KMS-11 (cell line): ENCODE measurements at regions not wholly inside any gene's neighbourhood (a gene's known extent, or its start where the extent isn't known, plus 50 kb on each side); places are given as distances from the start of the nearest gene placed in this dataset.

ENCODE experiments used
- H2AFZ ChIP-seq: fragments of 200-600 bp; sonication (generic); 2 replicates; pipeline ENCODE4 v1.6.1; 2016; ENCODE audit warnings: antibody characterized with exemption, mixed run types, low read depth
- H3K27ac ChIP-seq: fragments of 200-600 bp; sonication (generic); 2 replicates; pipeline ENCODE4 v1.6.1; 2016; ENCODE audit warnings: mild to moderate bottlenecking, mixed run types
- H3K27me3 ChIP-seq: fragments of 200-600 bp; sonication (generic); 2 replicates; pipeline ENCODE4 v1.6.1; 2017; ENCODE audit warnings: mild to moderate bottlenecking, low read depth, mixed run types, moderate library complexity; ENCODE audit not compliant: insufficient read depth
- H3K36me3 ChIP-seq: fragments of 200-600 bp; sonication (generic); 2 replicates; pipeline ENCODE4 v1.6.1; 2017; ENCODE audit warnings: mild to moderate bottlenecking, mixed run types; ENCODE audit not compliant: insufficient read depth
- H3K4me1 ChIP-seq: fragments of 200-600 bp; sonication (generic); 2 replicates; pipeline ENCODE4 v1.6.1; 2016; ENCODE audit warnings: mild to moderate bottlenecking, low read depth, mixed run types; ENCODE audit not compliant: poor library complexity, severe bottlenecking
- H3K4me2 ChIP-seq: fragments of 200-600 bp; sonication (generic); 2 replicates; pipeline ENCODE4 v1.7.0; 2016; ENCODE audit warnings: mild to moderate bottlenecking, mixed run types
- H3K4me3 ChIP-seq: fragments of 200-600 bp; sonication (generic); IDR thresholded peaks from 2 replicates; pipeline ENCODE4 v1.6.1; 2017; ENCODE audit warnings: low read depth, low read length, mixed read lengths; ENCODE audit not compliant: insufficient read depth
- H3K79me2 ChIP-seq: fragments of 200-600 bp; sonication (generic); 2 replicates; pipeline ENCODE4 v1.6.1; 2016; ENCODE audit warnings: low read depth, mixed run types; ENCODE audit not compliant: insufficient read depth
- H3K9ac ChIP-seq: fragments of 200-600 bp; sonication (generic); 2 replicates; pipeline ENCODE4 v1.6.1; 2016; ENCODE audit warnings: mild to moderate bottlenecking, mixed run types
- H4K20me1 ChIP-seq: fragments of 200-600 bp; sonication (generic); 2 replicates; pipeline ENCODE4 v1.6.1; 2016; ENCODE audit warnings: mild to moderate bottlenecking, mixed run types; ENCODE audit not compliant: insufficient read depth
- CTCF ChIP-seq: fragments of 200-600 bp; sonication (generic); conservative IDR thresholded peaks from 2 replicates; pipeline ENCODE4 v1.6.1; 2017; ENCODE audit warnings: low read depth, mild to moderate bottlenecking, antibody characterized with exemption, low read length, moderate library complexity, mixed read lengths

- Histone ChIP-seq H3K27me3 (no peaks in the 10 kb centered on the region), H3K4me3 (no peak overlapping the region), H3K4me1 (peaks cover 40% of the 10 kb centered on the region), H3K9ac (no peak overlapping the region), H3K27ac (peak overlapping the region; percentile 57; the same call in 1 of the 2 replicates), H3K79me2 (no peaks in the 10 kb centered on the region), H3K36me3 (no peaks in the 10 kb centered on the region), H3K4me2 (peak overlapping the region; percentile 62), H4K20me1 (no peaks in the 10 kb centered on the region), H2AFZ (no peak overlapping the region)
- no peak for TF ChIP-seq CTCF
Measured at GRCh38 chrX:51954592-51954991, 61.2 kb downstream of the MAGED1 start.

GRCh38 chrX:51955200-51955599, 61.8 kb downstream of the MAGED1 start:
- H3K27me3 ChIP-seq = no peaks in the 10 kb centered on the region
- H2AFZ ChIP-seq = no peak overlapping the region
- H3K27ac ChIP-seq = peak overlapping the region; percentile 57; the same call in 1 of the 2 replicates
- H3K79me2 ChIP-seq = no peaks in the 10 kb centered on the region
- no peak for TF ChIP-seq CTCF
- H3K4me2 ChIP-seq = peak overlapping the region; percentile 62
- H4K20me1 ChIP-seq = no peaks in the 10 kb centered on the region
- H3K4me3 ChIP-seq = no peak overlapping the region
- no peaks in the 10 kb centered on the region for H3K36me3 ChIP-seq
- H3K9ac ChIP-seq = no peak overlapping the region
- peaks cover 40% of the 10 kb centered on the region for H3K4me1 ChIP-seq

GRCh38 chrX:51956441-51956840, 63.0 kb downstream of the MAGED1 start:
- H3K4me1 ChIP-seq = peaks cover 40% of the 10 kb centered on the region
- H4K20me1 ChIP-seq = no peaks in the 10 kb centered on the region
- H3K27me3 ChIP-seq = no peaks in the 10 kb centered on the region
- H3K36me3 ChIP-seq = no peaks in the 10 kb centered on the region
- TF ChIP-seq CTCF = no peak
- H3K4me3 ChIP-seq = no peak overlapping the region
- no peak overlapping the region for H3K4me2 ChIP-seq
- no peak overlapping the region for H2AFZ ChIP-seq
- no peaks in the 10 kb centered on the region for H3K79me2 ChIP-seq
- no peak overlapping the region for H3K27ac ChIP-seq
- no peak overlapping the region for H3K9ac ChIP-seq

GRCh38 chrX:51975360-51975759, 81.9 kb downstream of the MAGED1 start:
- H3K4me3 ChIP-seq = no peak overlapping the region
- H4K20me1 ChIP-seq = no peaks in the 10 kb centered on the region
- no peak overlapping the region for H3K9ac ChIP-seq
- no peaks in the 10 kb centered on the region for H3K79me2 ChIP-seq
- no peak overlapping the region for H2AFZ ChIP-seq
- peaks cover 18% of the 10 kb centered on the region for H3K4me1 ChIP-seq
- TF ChIP-seq CTCF = no peak
- H3K4me2 ChIP-seq = no peak overlapping the region
- no peaks in the 10 kb centered on the region for H3K36me3 ChIP-seq
- no peaks in the 10 kb centered on the region for H3K27me3 ChIP-seq
- H3K27ac ChIP-seq = no peak overlapping the region

- no peaks in the 10 kb centered on the region for H3K27me3 ChIP-seq
- H3K27ac ChIP-seq = no peak overlapping the region
- TF ChIP-seq CTCF = no peak
Measured at GRCh38 chrX:51975811-51976210, 82.4 kb downstream of the MAGED1 start.

More at GRCh38 chrX:51975811-51976210, 82.4 kb downstream of the MAGED1 start:
- Histone ChIP-seq H3K4me3 (no peak overlapping the region), H4K20me1 (no peaks in the 10 kb centered on the region), H3K4me2 (no peak overlapping the region), H3K79me2 (no peaks in the 10 kb centered on the region), H2AFZ (no peak overlapping the region), H3K4me1 (peaks cover 18% of the 10 kb centered on the region), H3K36me3 (no peaks in the 10 kb centered on the region), H3K9ac (no peak overlapping the region)
